ENCODE measurements at regions not wholly inside any gene's neighbourhood (a gene's known extent, or its start where the extent isn't known, plus 50 kb on each side); places are given as distances from the start of the nearest gene placed in this dataset.

GRCh38 chr14:85079842-85080730 is 449.9 kb upstream of the FLRT2 start:
- H3K4me3 ChIP-seq: no peak overlapping the region
- intact Hi-C loops (cut with DNase I): no loop called here
- H3K27ac ChIP-seq: no peak overlapping the region
- no peaks in the 10 kb centered on the region for H3K36me3 ChIP-seq
- TF ChIP-seq POLR2A (IDR thresholded peaks at IDR 0.05) (no peak), CTCF (IDR thresholded peaks at IDR 0.05) (no peak), POLR2AphosphoS5 (IDR thresholded peaks at IDR 0.05) (no peak), EP300 (IDR thresholded peaks at IDR 0.05) (no peak)
- H3K4me1 ChIP-seq: no peaks in the 10 kb centered on the region
- WGBS, 2 donors: 56 to 66% methylated on average over 6 of the region's 6 CpGs
- no peak for DNase-seq
- no peaks in the 10 kb centered on the region for H3K27me3 ChIP-seq
- no peaks in the 10 kb centered on the region for H3K9me3 ChIP-seq

GRCh38 chr14:85084344-85084743 is 445.6 kb upstream of the FLRT2 start:
- H3K9me3 ChIP-seq: no peaks in the 10 kb centered on the region
- no peaks in the 10 kb centered on the region for H3K4me1 ChIP-seq
- intact Hi-C loops (cut with DNase I): no loop called here
- H3K27ac ChIP-seq: no peak overlapping the region
- no peak for DNase-seq
- TF ChIP-seq POLR2AphosphoS5 (IDR thresholded peaks at IDR 0.05) (no peak), CTCF (IDR thresholded peaks at IDR 0.05) (no peak), EP300 (IDR thresholded peaks at IDR 0.05) (no peak), POLR2A (IDR thresholded peaks at IDR 0.05) (no peak)
- H3K4me3 ChIP-seq: no peak overlapping the region
- H3K36me3 ChIP-seq: no peaks in the 10 kb centered on the region
- WGBS, 2 donors: 47 to 53% methylated on average over 1 of the region's 1 CpG
- no peaks in the 10 kb centered on the region for H3K27me3 ChIP-seq

- no peaks in the 10 kb centered on the region for H3K4me1 ChIP-seq
- H3K27ac ChIP-seq: no peak overlapping the region
- intact Hi-C loops (cut with DNase I): no loop called here
- DNase-seq: no peak
- no peak overlapping the region for H3K4me3 ChIP-seq
- no peaks in the 10 kb centered on the region for H3K9me3 ChIP-seq
- TF ChIP-seq POLR2AphosphoS5 (IDR thresholded peaks at IDR 0.05) (no peak), POLR2A (IDR thresholded peaks at IDR 0.05) (no peak), EP300 (IDR thresholded peaks at IDR 0.05) (no peak), CTCF (IDR thresholded peaks at IDR 0.05) (no peak)
- no peaks in the 10 kb centered on the region for H3K27me3 ChIP-seq
- H3K36me3 ChIP-seq: no peaks in the 10 kb centered on the region
Measured at GRCh38 chr14:85085981-85086380, 444.0 kb upstream of the FLRT2 start.

- TF ChIP-seq EP300 (IDR thresholded peaks at IDR 0.05) (no peak), POLR2AphosphoS5 (IDR thresholded peaks at IDR 0.05) (no peak), CTCF (IDR thresholded peaks at IDR 0.05) (no peak), POLR2A (IDR thresholded peaks at IDR 0.05) (no peak)
- no peaks in the 10 kb centered on the region for H3K27me3 ChIP-seq
- H3K36me3 ChIP-seq: no peaks in the 10 kb centered on the region
- no peaks in the 10 kb centered on the region for H3K4me1 ChIP-seq
- no peak overlapping the region for H3K4me3 ChIP-seq
- no peaks in the 10 kb centered on the region for H3K9me3 ChIP-seq
- 59 to 92% methylated on average over 2 of the region's 2 CpGs for WGBS, 2 donors
- H3K27ac ChIP-seq: no peak overlapping the region
- intact Hi-C loops (cut with DNase I): no loop called here
- DNase-seq: no peak
Measured at GRCh38 chr14:85087201-85087600, 442.7 kb upstream of the FLRT2 start.

All from sigmoid colon (tissue), 6 donors.